ENCODE measurements at regions not wholly inside any gene's neighbourhood (a gene's known extent, or its start where the extent isn't known, plus 50 kb on each side); places are given as distances from the start of the nearest gene placed in this dataset.

DNA sequence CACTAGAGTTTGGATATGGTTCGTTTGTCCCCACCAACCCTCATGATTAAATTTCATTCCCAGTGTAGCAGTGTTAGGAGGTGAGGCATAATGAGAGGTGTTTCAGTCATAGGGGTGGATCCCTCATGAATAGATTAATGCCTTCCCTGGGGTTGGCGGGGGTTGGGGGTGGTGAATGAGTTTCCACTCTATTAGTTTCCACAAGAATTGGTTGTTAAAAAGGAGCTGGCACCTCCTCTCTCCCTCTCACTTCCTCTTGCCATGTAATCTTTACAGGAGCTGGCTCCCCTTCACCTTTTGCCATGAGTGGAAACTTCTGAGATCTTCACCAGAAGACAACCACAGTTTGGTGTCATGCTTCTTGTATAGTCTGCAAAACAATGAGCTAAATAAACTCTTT is 333.7 kb downstream of the ENC1 start:
- H3K27ac ChIP-seq (ENCODE audit: low read length), result no peak overlapping the region
- no peak overlapping the region for H3K4me3 ChIP-seq (ENCODE audit: low read depth in 1 of 2, low read length in 2 of 2)
- H3K36me3 ChIP-seq (ENCODE audit: control insufficient read depth in 1 of 2, insufficient read depth in 2 of 2, low read length in 2 of 2), result no peaks in the 10 kb centered on the region
- no peaks in the 10 kb centered on the region for H3K27me3 ChIP-seq (ENCODE audit: low read depth, low read length)
- no peaks in the 10 kb centered on the region for H3K4me1 ChIP-seq (ENCODE audit: control insufficient read depth in 1 of 2, insufficient read depth in 2 of 2, low read length in 2 of 2)
- no peaks in the 10 kb centered on the region for H3K9me3 ChIP-seq (ENCODE audit: control insufficient read depth in 1 of 2, low read length in 2 of 2)

DNA sequence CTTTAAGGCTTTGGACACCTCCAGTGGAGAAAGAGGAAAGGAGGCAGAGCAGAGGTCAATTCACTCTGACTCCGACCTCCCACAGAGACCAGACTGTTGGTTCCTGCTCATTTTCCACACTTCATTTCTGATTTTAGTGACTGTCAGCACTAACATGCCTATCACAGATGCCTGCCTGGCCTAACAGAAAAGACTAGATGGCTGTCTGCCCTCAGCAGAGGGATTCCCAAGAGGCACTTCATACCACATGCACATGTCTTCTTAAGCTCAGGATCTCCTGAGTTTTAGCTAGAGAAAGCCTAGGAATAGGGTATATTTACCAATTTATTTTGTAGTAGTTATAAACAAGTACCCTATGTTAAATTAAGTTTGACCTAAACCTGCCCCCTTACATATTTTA is 336.0 kb downstream of the ENC1 start:
- Histone ChIP-seq H3K4me3 (ENCODE audit: low read depth in 1 of 2, low read length in 2 of 2) (no peak overlapping the region), H3K36me3 (ENCODE audit: control insufficient read depth in 1 of 2, insufficient read depth in 2 of 2, low read length in 2 of 2) (no peaks in the 10 kb centered on the region), H3K9me3 (ENCODE audit: control insufficient read depth in 1 of 2, low read length in 2 of 2) (no peaks in the 10 kb centered on the region), H3K27ac (ENCODE audit: low read length) (no peak overlapping the region), H3K27me3 (ENCODE audit: low read depth, low read length) (no peaks in the 10 kb centered on the region), H3K4me1 (ENCODE audit: control insufficient read depth in 1 of 2, insufficient read depth in 2 of 2, low read length in 2 of 2) (no peaks in the 10 kb centered on the region)

GRCh38 chr5:74303578-74303977 is 336.9 kb downstream of the ENC1 start:
- H3K9me3 ChIP-seq (ENCODE audit: control insufficient read depth in 1 of 2, low read length in 2 of 2), result no peaks in the 10 kb centered on the region
- H3K4me1 ChIP-seq (ENCODE audit: control insufficient read depth in 1 of 2, insufficient read depth in 2 of 2, low read length in 2 of 2), result no peaks in the 10 kb centered on the region
- H3K27ac ChIP-seq (ENCODE audit: low read length), result no peak overlapping the region
- no peak overlapping the region for H3K4me3 ChIP-seq (ENCODE audit: low read depth in 1 of 2, low read length in 2 of 2)
- no peaks in the 10 kb centered on the region for H3K27me3 ChIP-seq (ENCODE audit: low read depth, low read length)
- no peaks in the 10 kb centered on the region for H3K36me3 ChIP-seq (ENCODE audit: control insufficient read depth in 1 of 2, insufficient read depth in 2 of 2, low read length in 2 of 2)

- Histone ChIP-seq H3K4me3 (ENCODE audit: low read depth in 1 of 2, low read length in 2 of 2) (no peak overlapping the region), H3K27ac (ENCODE audit: low read length) (no peak overlapping the region), H3K36me3 (ENCODE audit: control insufficient read depth in 1 of 2, insufficient read depth in 2 of 2, low read length in 2 of 2) (no peaks in the 10 kb centered on the region)
Measured at GRCh38 chr5:74301576-74301975, 339.0 kb downstream of the ENC1 start.

GRCh38 chr5:74300808-74301389 is 339.6 kb downstream of the ENC1 start:
- no peak overlapping the region for H3K27ac ChIP-seq (ENCODE audit: low read length)
- no peaks in the 10 kb centered on the region for H3K27me3 ChIP-seq (ENCODE audit: low read depth, low read length)
- no peaks in the 10 kb centered on the region for H3K4me1 ChIP-seq (ENCODE audit: control insufficient read depth in 1 of 2, insufficient read depth in 2 of 2, low read length in 2 of 2)
- no peaks in the 10 kb centered on the region for H3K36me3 ChIP-seq (ENCODE audit: control insufficient read depth in 1 of 2, insufficient read depth in 2 of 2, low read length in 2 of 2)
- H3K9me3 ChIP-seq (ENCODE audit: control insufficient read depth in 1 of 2, low read length in 2 of 2), result no peaks in the 10 kb centered on the region
- H3K4me3 ChIP-seq (ENCODE audit: low read depth in 1 of 2, low read length in 2 of 2), result no peak overlapping the region

More at GRCh38 chr5:74301576-74301975, 339.0 kb downstream of the ENC1 start:
- no peaks in the 10 kb centered on the region for H3K4me1 ChIP-seq (ENCODE audit: control insufficient read depth in 1 of 2, insufficient read depth in 2 of 2, low read length in 2 of 2)
- H3K9me3 ChIP-seq (ENCODE audit: control insufficient read depth in 1 of 2, low read length in 2 of 2), result no peaks in the 10 kb centered on the region
- H3K27me3 ChIP-seq (ENCODE audit: low read depth, low read length), result no peaks in the 10 kb centered on the region

DNA sequence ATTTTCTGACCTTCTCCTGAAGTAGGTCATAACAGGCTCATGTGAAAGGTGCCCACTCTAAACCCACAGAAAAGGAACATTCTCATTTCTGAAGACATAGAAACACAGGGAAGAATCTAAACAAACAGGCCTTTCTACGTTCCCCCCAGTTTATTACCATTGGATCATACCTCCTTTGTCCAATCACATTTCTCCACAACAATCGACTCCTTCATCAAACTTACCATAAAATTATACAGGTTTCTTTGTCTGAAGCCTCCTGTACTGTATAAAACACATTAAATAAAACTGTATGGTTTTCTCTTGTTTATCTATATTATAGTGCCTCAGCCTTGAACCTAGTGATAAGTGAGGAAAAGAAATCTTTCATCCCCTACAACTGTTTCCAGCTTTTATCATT is 340.7 kb downstream of the ENC1 start:
- H3K4me3 ChIP-seq (ENCODE audit: low read depth in 1 of 2, low read length in 2 of 2), result no peak overlapping the region
- H3K9me3 ChIP-seq (ENCODE audit: control insufficient read depth in 1 of 2, low read length in 2 of 2), result no peaks in the 10 kb centered on the region
- H3K4me1 ChIP-seq (ENCODE audit: control insufficient read depth in 1 of 2, insufficient read depth in 2 of 2, low read length in 2 of 2), result no peaks in the 10 kb centered on the region
- H3K27me3 ChIP-seq (ENCODE audit: low read depth, low read length), result no peaks in the 10 kb centered on the region
- H3K27ac ChIP-seq (ENCODE audit: low read length), result no peak overlapping the region
- H3K36me3 ChIP-seq (ENCODE audit: control insufficient read depth in 1 of 2, insufficient read depth in 2 of 2, low read length in 2 of 2), result no peaks in the 10 kb centered on the region

GRCh38 chr5:74296685-74297408 is 343.7 kb downstream of the ENC1 start:
- Histone ChIP-seq H3K27ac (ENCODE audit: low read length) (no peak overlapping the region), H3K27me3 (ENCODE audit: low read depth, low read length) (no peaks in the 10 kb centered on the region), H3K36me3 (ENCODE audit: control insufficient read depth in 1 of 2, insufficient read depth in 2 of 2, low read length in 2 of 2) (no peaks in the 10 kb centered on the region), H3K9me3 (ENCODE audit: control insufficient read depth in 1 of 2, low read length in 2 of 2) (no peaks in the 10 kb centered on the region), H3K4me3 (ENCODE audit: low read depth in 1 of 2, low read length in 2 of 2) (no peak overlapping the region), H3K4me1 (ENCODE audit: control insufficient read depth in 1 of 2, insufficient read depth in 2 of 2, low read length in 2 of 2) (peaks cover 0 to 4% of the 10 kb centered on the region in 2 donors)

DNA sequence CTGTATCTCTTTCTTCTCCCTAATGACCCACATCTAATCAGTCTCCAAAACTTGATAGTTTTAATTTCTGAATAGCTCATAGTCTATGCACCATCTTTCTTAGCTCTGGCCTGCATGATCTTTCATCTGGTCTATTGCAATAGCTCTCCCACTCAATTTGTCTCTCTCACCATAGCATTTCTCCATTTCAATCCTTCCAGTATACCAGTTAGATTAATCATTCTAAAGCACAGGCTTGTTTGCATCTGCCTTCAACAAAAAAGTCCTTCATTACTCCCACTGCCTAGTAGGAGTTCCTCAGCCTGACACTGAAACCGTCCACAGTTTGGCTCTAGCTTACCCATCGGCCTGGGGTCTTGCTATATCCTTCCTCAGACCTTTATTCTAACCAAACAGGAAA is 344.9 kb downstream of the ENC1 start:
- no peaks in the 10 kb centered on the region for H3K36me3 ChIP-seq (ENCODE audit: control insufficient read depth in 1 of 2, insufficient read depth in 2 of 2, low read length in 2 of 2)
- peaks cover 0 to 4% of the 10 kb centered on the region in 2 donors for H3K4me1 ChIP-seq (ENCODE audit: control insufficient read depth in 1 of 2, insufficient read depth in 2 of 2, low read length in 2 of 2)
- H3K4me3 ChIP-seq (ENCODE audit: low read depth in 1 of 2, low read length in 2 of 2), result no peak overlapping the region

GRCh38 chr5:74295141-74295540 is 345.4 kb downstream of the ENC1 start:
- Histone ChIP-seq H3K27ac (ENCODE audit: low read length) (no peak overlapping the region), H3K9me3 (ENCODE audit: control insufficient read depth in 1 of 2, low read length in 2 of 2) (no peaks in the 10 kb centered on the region), H3K36me3 (ENCODE audit: control insufficient read depth in 1 of 2, insufficient read depth in 2 of 2, low read length in 2 of 2) (no peaks in the 10 kb centered on the region), H3K4me1 (ENCODE audit: control insufficient read depth in 1 of 2, insufficient read depth in 2 of 2, low read length in 2 of 2) (peaks cover 0 to 4% of the 10 kb centered on the region in 2 donors), H3K27me3 (ENCODE audit: low read depth, low read length) (no peaks in the 10 kb centered on the region), H3K4me3 (ENCODE audit: low read depth in 1 of 2, low read length in 2 of 2) (no peak overlapping the region)

More for the DNA sequence above, 344.9 kb downstream of the ENC1 start:
- Histone ChIP-seq H3K27me3 (ENCODE audit: low read depth, low read length) (no peaks in the 10 kb centered on the region), H3K9me3 (ENCODE audit: control insufficient read depth in 1 of 2, low read length in 2 of 2) (no peaks in the 10 kb centered on the region), H3K27ac (ENCODE audit: low read length) (no peak overlapping the region)

GRCh38 chr5:74294231-74294705 is 346.3 kb downstream of the ENC1 start:
- no peaks in the 10 kb centered on the region for H3K27me3 ChIP-seq (ENCODE audit: low read depth, low read length)
- no peaks in the 10 kb centered on the region for H3K36me3 ChIP-seq (ENCODE audit: control insufficient read depth in 1 of 2, insufficient read depth in 2 of 2, low read length in 2 of 2)
- H3K4me3 ChIP-seq (ENCODE audit: low read depth in 1 of 2, low read length in 2 of 2), result no peak overlapping the region
- no peak overlapping the region for H3K27ac ChIP-seq (ENCODE audit: low read length)
- H3K4me1 ChIP-seq (ENCODE audit: control insufficient read depth in 1 of 2, insufficient read depth in 2 of 2, low read length in 2 of 2), result peaks cover 0 to 4% of the 10 kb centered on the region in 2 donors
- no peaks in the 10 kb centered on the region for H3K9me3 ChIP-seq (ENCODE audit: control insufficient read depth in 1 of 2, low read length in 2 of 2)

DNA sequence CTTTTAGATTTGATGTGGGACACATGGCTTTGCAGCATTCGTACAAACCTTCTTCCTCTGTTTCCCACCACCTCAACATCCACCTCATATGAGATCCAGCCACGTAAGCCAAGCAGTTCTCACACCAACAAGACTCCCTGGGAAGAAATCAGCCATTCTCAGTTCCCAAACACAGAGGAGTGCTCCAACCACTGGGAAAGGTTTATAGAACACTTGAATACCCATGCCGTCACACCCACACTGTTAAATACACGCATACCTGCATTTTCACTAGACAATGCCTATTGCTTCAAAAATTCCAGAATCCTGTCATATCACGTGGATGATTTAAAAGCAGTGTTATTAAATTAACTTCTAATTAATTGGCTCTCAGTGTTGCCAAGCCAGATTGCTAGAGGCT is 347.3 kb downstream of the ENC1 start:
- Histone ChIP-seq H3K4me1 (ENCODE audit: control insufficient read depth in 1 of 2, insufficient read depth in 2 of 2, low read length in 2 of 2) (peaks cover 0 to 6% of the 10 kb centered on the region in 2 donors), H3K27ac (ENCODE audit: low read length) (no peak overlapping the region), H3K36me3 (ENCODE audit: control insufficient read depth in 1 of 2, insufficient read depth in 2 of 2, low read length in 2 of 2) (no peaks in the 10 kb centered on the region), H3K9me3 (ENCODE audit: control insufficient read depth in 1 of 2, low read length in 2 of 2) (no peaks in the 10 kb centered on the region), H3K4me3 (ENCODE audit: low read depth in 1 of 2, low read length in 2 of 2) (no peak overlapping the region), H3K27me3 (ENCODE audit: low read depth, low read length) (no peaks in the 10 kb centered on the region)
